Activated T-helper 1 cell treated with anti-CD3 and anti-CD28 coated beads, Interleukin-12 subunit alpha, Interleukin-12 subunit beta, Interleukin-2, Interleukin-4 antibody, amounts not matched to agents 30 ng/mL and 10 ng/mL and 1 ng/mL, durations not matched to agents 14 hours and 24 hours and 36 hours (primary cell): ENCODE measurements at regions not wholly inside any gene's neighbourhood (a gene's known extent, or its start where the extent isn't known, plus 50 kb on each side); places are given as distances from the start of the nearest gene placed in this dataset.

Source experiments
- DNase-seq: peaks from one replicate; pipeline ENCODE4 v3.0.0; 2021; ENCODE audit warnings: low spot score
- H3K27ac Mint-ChIP-seq: one replicate; pipeline ENCODE4 v1.8.0; 2021; ENCODE audit warnings: mild to moderate bottlenecking, mixed read lengths
- H3K27me3 Mint-ChIP-seq: one replicate; pipeline ENCODE4 v1.8.0; 2022; ENCODE audit warnings: mild to moderate bottlenecking, moderate library complexity, mixed read lengths; ENCODE audit not compliant: insufficient read depth
- H3K36me3 Mint-ChIP-seq: one replicate; pipeline ENCODE4 v1.8.0; 2021; ENCODE audit warnings: low read depth, mixed read lengths
- H3K4me1 Mint-ChIP-seq: one replicate; pipeline ENCODE4 v1.8.0; 2021; ENCODE audit warnings: low read depth, mixed read lengths
- H3K4me3 Mint-ChIP-seq: one replicate; pipeline ENCODE4 v1.8.0; 2021; ENCODE audit warnings: mild to moderate bottlenecking, moderate library complexity, mixed read lengths
- H3K9me3 Mint-ChIP-seq: one replicate; pipeline ENCODE4 v1.8.0; 2021; ENCODE audit warnings: mixed read lengths
- intact Hi-C: fragments of 100-400 bp; cut with micrococcal nuclease; formaldehyde crosslinking; loops from one replicate; pipeline ENCODE4 v1.15.1; 2024

- no peaks in the 10 kb centered on the region for H3K27me3 Mint-ChIP-seq
- no peaks in the 10 kb centered on the region for H3K4me1 Mint-ChIP-seq
- H3K27ac Mint-ChIP-seq = no peak overlapping the region
- no peak for DNase-seq
- no peaks in the 10 kb centered on the region for H3K36me3 Mint-ChIP-seq
- no peaks in the 10 kb centered on the region for H3K9me3 Mint-ChIP-seq
- no peak overlapping the region for H3K4me3 Mint-ChIP-seq
- intact Hi-C loops = no loop called here
These were observed 470.2 kb downstream of the DISC1 start for GRCh38 chr1:232096751-232097150.
